PC-3 (cell line): ENCODE measurements at regions not wholly inside any gene's neighbourhood (a gene's known extent, or its start where the extent isn't known, plus 50 kb on each side); places are given as distances from the start of the nearest gene placed in this dataset.

Experiments used
- ATAC-seq: fragments of 200-7000 bp; cut with Tn5 transposase; 2 replicates; pipeline ENCODE4 v1.9.1; 2020; ENCODE audit warnings: mild to moderate bottlenecking, moderate library complexity
- BruUV-seq: library from RNA; stranded (reverse); fragments of 400-500 nt; replicated peaks from 2 replicates; lab custom pipeline; 2021; lab: Mats Ljungman, UMichigan
- CTCF ChIA-PET: fragments of 300-600 bp; sonication (Branson Sonifier 250); formaldehyde crosslinking; loops from one replicate; lab custom pipeline; 2022; ENCODE audit warnings: antibody characterized with exemption; lab: Charles Lee
- POLR2A ChIA-PET: fragments of 300-600 bp; sonication (Branson Sonifier 250); formaldehyde crosslinking; loops from one replicate; lab custom pipeline; 2022; ENCODE audit warnings: antibody characterized with exemption; ENCODE audit not compliant: unreplicated experiment; lab: Charles Lee
- DNase-seq: peaks from one replicate; pipeline ENCODE4 v3.0.0-alpha.2; 2015
- H2AFZ ChIP-seq: fragments of 300-600 bp; sonication (generic); 2 replicates; pipeline ENCODE4 v1.6.0; 2016; ENCODE audit warnings: antibody characterized with exemption, low read length
- H3F3A ChIP-seq: fragments of 300-600 bp; sonication (generic); one replicate; pipeline ENCODE4 v1.6.0; 2017; ENCODE audit warnings: antibody characterized with exemption, low read length, control low read depth, mild to moderate bottlenecking; ENCODE audit not compliant: unreplicated experiment
- H3K27ac ChIP-seq: fragments of 300-600 bp; sonication (generic); 2 replicates; pipeline ENCODE4 v1.5.1; 2016; ENCODE audit warnings: mild to moderate bottlenecking, low read length
- H3K27me3 ChIP-seq: fragments of 300-600 bp; sonication (generic); 2 replicates; pipeline ENCODE4 v1.6.1; 2016; ENCODE audit warnings: low read length, mixed read lengths
- H3K36me3 ChIP-seq: fragments of 300-600 bp; sonication (generic); 2 replicates; pipeline ENCODE4 v1.6.1; 2016; ENCODE audit warnings: low read depth, mixed run types, low read length, mixed read lengths
- H3K4me1 ChIP-seq: fragments of 300-600 bp; sonication (generic); 2 replicates; pipeline ENCODE4 v1.5.1; 2016; ENCODE audit warnings: low read length; ENCODE audit not compliant: insufficient read depth
- H3K4me2 ChIP-seq: fragments of 300-600 bp; sonication (generic); 2 replicates; pipeline ENCODE4 v1.6.0; 2016; ENCODE audit warnings: low read length
- H3K4me3 ChIP-seq: fragments of 300-600 bp; sonication (generic); 2 replicates; pipeline ENCODE4 v1.5.1; 2016; ENCODE audit warnings: mild to moderate bottlenecking, low read length, mixed read lengths
- H3K79me2 ChIP-seq: fragments of 300-600 bp; sonication (generic); 2 replicates; pipeline ENCODE4 v1.6.1; 2017; ENCODE audit warnings: low read length, mixed read lengths
- H3K9ac ChIP-seq: fragments of 300-600 bp; sonication (generic); 2 replicates; pipeline ENCODE4 v1.6.0; 2016; ENCODE audit warnings: mild to moderate bottlenecking, low read length
- H3K9me2 ChIP-seq: fragments of 300-600 bp; sonication (generic); replicated peaks from 2 replicates; pipeline ENCODE4 v1.6.1; 2016; ENCODE audit warnings: mixed run types, low read length, mixed read lengths
- H3K9me3 ChIP-seq: fragments of 300-600 bp; sonication (generic); 2 replicates; pipeline ENCODE4 v1.6.1; 2016; ENCODE audit warnings: low read length, mixed read lengths
- H4K20me1 ChIP-seq: fragments of 300-600 bp; sonication (generic); 2 replicates; pipeline ENCODE4 v1.6.1; 2016; ENCODE audit warnings: low read length, mixed read lengths
- CTCF ChIP-seq: fragments of 300-600 bp; sonication (generic); conservative IDR thresholded peaks from 2 replicates; pipeline ENCODE4 v1.5.1; 2017; ENCODE audit warnings: antibody characterized with exemption, low read depth, mild to moderate bottlenecking, low read length
- EZH2 ChIP-seq: fragments of 300-600 bp; sonication (generic); IDR thresholded peaks from one replicate; pipeline ENCODE4 v1.6.1; 2017; ENCODE audit warnings: antibody characterized with exemption, mild to moderate bottlenecking, low read length; ENCODE audit not compliant: unreplicated experiment
- EZH2phosphoT487 ChIP-seq: fragments of 300-600 bp; sonication (generic); IDR thresholded peaks from 2 replicates; pipeline ENCODE4 v1.6.1; 2018; ENCODE audit warnings: mild to moderate bottlenecking, antibody characterized with exemption, low read length, borderline replicate concordance
- intact Hi-C: fragments of 100-400 bp; cut with micrococcal nuclease; formaldehyde crosslinking; loops from 2 replicates; pipeline ENCODE4 v1.9.0; 2023

- no peaks in the 10 kb centered on the region for H3K27me3 ChIP-seq
- CTCF ChIA-PET: no interaction called here
- intact Hi-C loops: no loop called here
- no peak overlapping the region for H3K4me2 ChIP-seq
- POLR2A ChIA-PET: no interaction called here
- no peaks in the 10 kb centered on the region for H3K36me3 ChIP-seq
- H3F3A ChIP-seq: peaks cover 3% of the 10 kb centered on the region
- H4K20me1 ChIP-seq: no peaks in the 10 kb centered on the region
- ATAC-seq: no peak
- H3K4me3 ChIP-seq: no peak overlapping the region
- H3K79me2 ChIP-seq: no peaks in the 10 kb centered on the region
- no peak overlapping the region for H3K27ac ChIP-seq
- DNase-seq: no peak
- H3K4me1 ChIP-seq: peaks cover 5% of the 10 kb centered on the region; the same call in 1 of the 2 replicates
- H3K9me3 ChIP-seq: no peaks in the 10 kb centered on the region
- no peak overlapping the region for H2AFZ ChIP-seq
- BruUV-seq: no TSS peak
- no peak for TF ChIP-seq EZH2phosphoT487
- TF ChIP-seq CTCF: no peak
- no peak for TF ChIP-seq EZH2
- H3K9me2 ChIP-seq: no peaks in the 10 kb centered on the region
- H3K9ac ChIP-seq: no peak overlapping the region
Observed at GRCh38 chr4:16334601-16335000, 108.3 kb upstream of the TAPT1 start.

GRCh38 chr4:16329797-16330134, 103.5 kb upstream of the TAPT1 start:
- H3K36me3 ChIP-seq: no peaks in the 10 kb centered on the region
- H2AFZ ChIP-seq: no peak overlapping the region
- BruUV-seq: no TSS peak
- H3K9me3 ChIP-seq: no peaks in the 10 kb centered on the region
- no peak overlapping the region for H3K4me2 ChIP-seq
- ATAC-seq (no peak), DNase-seq (no peak)
- no peaks in the 10 kb centered on the region for H3K27me3 ChIP-seq
- no peaks in the 10 kb centered on the region for H3K4me1 ChIP-seq
- no peak overlapping the region for H3K4me3 ChIP-seq
- no peaks in the 10 kb centered on the region for H4K20me1 ChIP-seq
- no peaks in the 10 kb centered on the region for H3F3A ChIP-seq
- H3K9me2 ChIP-seq: no peaks in the 10 kb centered on the region
- TF ChIP-seq CTCF (no peak), EZH2 (no peak), EZH2phosphoT487 (no peak)
- H3K9ac ChIP-seq: no peak overlapping the region
- no peaks in the 10 kb centered on the region for H3K79me2 ChIP-seq
- ChIA-PET CTCF (no interaction called here), POLR2A (no interaction called here)
- intact Hi-C loops: no loop called here
- no peak overlapping the region for H3K27ac ChIP-seq

DNA sequence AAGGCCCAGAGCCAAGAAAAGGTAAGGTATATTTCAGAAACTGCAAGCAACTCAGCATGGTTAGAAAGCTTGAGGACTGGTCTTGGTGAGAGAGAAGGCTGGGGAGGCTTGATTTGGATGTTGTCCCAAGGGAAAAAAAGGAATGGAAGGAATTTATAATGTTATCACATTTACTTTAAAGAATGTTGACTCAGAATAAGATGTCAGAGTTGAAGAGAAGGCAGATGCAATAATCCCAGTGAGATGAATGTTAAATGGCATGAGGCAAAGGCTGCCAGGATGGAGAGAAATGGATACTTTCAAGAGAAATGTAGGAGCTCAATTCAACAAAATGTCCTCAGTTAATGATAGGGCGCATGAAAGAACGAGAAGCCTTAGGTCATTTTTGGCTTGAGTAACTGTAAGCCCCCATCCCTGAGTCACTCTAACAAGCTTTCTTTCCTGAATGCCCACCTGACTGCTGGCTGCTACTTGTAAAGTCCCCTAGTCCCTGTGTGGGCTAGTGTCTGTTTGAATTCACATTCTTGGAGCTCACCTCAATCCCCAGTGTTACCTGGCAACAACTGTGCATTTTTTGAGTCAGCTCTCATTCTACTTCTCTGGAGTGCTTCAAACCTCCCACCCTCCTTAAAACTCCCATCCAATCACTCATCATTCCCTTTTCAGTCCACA, 103.0 kb upstream of the TAPT1 start:
- intact Hi-C loops: no loop called here
- POLR2A ChIA-PET: no interaction called here

More for the DNA sequence above, 103.0 kb upstream of the TAPT1 start:
- CTCF ChIA-PET: no interaction called here
- ATAC-seq (no peak), DNase-seq (no peak)
- Histone ChIP-seq H3K4me2 (no peak overlapping the region), H3K9me3 (no peaks in the 10 kb centered on the region), H3K9ac (no peak overlapping the region), H3K9me2 (no peaks in the 10 kb centered on the region), H3K79me2 (no peaks in the 10 kb centered on the region), H3F3A (no peaks in the 10 kb centered on the region), H3K4me1 (no peaks in the 10 kb centered on the region), H3K27me3 (no peaks in the 10 kb centered on the region), H3K27ac (no peak overlapping the region), H4K20me1 (no peaks in the 10 kb centered on the region), H3K36me3 (no peaks in the 10 kb centered on the region), H3K4me3 (no peak overlapping the region), H2AFZ (no peak overlapping the region)
- TF ChIP-seq CTCF: no peak
- no peak for TF ChIP-seq EZH2phosphoT487
- TF ChIP-seq EZH2: no peak
- no TSS peak for BruUV-seq
